Uterus (tissue), 3 donors: ENCODE measurements at regions not wholly inside any gene's neighbourhood (a gene's known extent, or its start where the extent isn't known, plus 50 kb on each side); places are given as distances from the start of the nearest gene placed in this dataset.

Experiments used
- DNase-seq, 2 donors: peaks; one replicate each; pipeline ENCODE4 v3.0.0-alpha.2; 2019 to 2020
- H3K27ac ChIP-seq, 2 donors: fragments of 200-600 bp; sonication (generic); 1 replicate in 1 of 2; 2 replicates in 1 of 2; pipeline ENCODE4 v1.5.1; 2016 to 2018
- H3K27me3 ChIP-seq, 2 donors: fragments of 200-600 bp; sonication (generic); one replicate each; pipeline ENCODE4 v1.5.1; 2018 to 2019; ENCODE audit warnings: control low read depth in 1 of 2
- H3K36me3 ChIP-seq, 2 donors: fragments of 200-600 bp; sonication (generic); one replicate each; pipeline ENCODE4 v1.5.1; 2019; ENCODE audit warnings: control low read depth in 1 of 2
- H3K4me1 ChIP-seq, 2 donors: fragments of 200-600 bp; sonication (generic); one replicate each; pipeline ENCODE4 v1.5.1; 2018 to 2019; ENCODE audit warnings: control low read depth in 1 of 2
- H3K4me3 ChIP-seq, 2 donors: fragments of 200-600 bp; sonication (generic); 1 replicate in 1 of 2; 2 replicates in 1 of 2; pipeline ENCODE4 v1.5.1; 2018 to 2019; ENCODE audit warnings: mild to moderate bottlenecking in 1 of 2
- H3K9me3 ChIP-seq, 2 donors: fragments of 200-600 bp; sonication (generic); one replicate each; pipeline ENCODE4 v1.5.1; 2019; ENCODE audit warnings: control low read depth in 1 of 2
- CTCF ChIP-seq, 4 experiments: fragments of 200-600 bp in 2 of 4; fragments of 450-650 bp in 2 of 4; sonication (generic) in 2 of 4; IDR thresholded peaks; one replicate each; pipeline ENCODE4 v1.5.1; 2016 to 2019; ENCODE audit warnings: antibody characterized with exemption in 4 of 4, mild to moderate bottlenecking in 2 of 4, moderate library complexity in 1 of 4
- POLR2A ChIP-seq, 2 donors: fragments of 450-650 bp; IDR thresholded peaks; one replicate each; pipeline ENCODE4 v1.6.1; 2016; ENCODE audit warnings: antibody characterized with exemption in 2 of 2, mild to moderate bottlenecking in 1 of 2, moderate library complexity in 1 of 2
- intact Hi-C: fragments of 100-400 bp; cut with DNase I; formaldehyde crosslinking; loops from one replicate; pipeline ENCODE4 v1.15.1; 2023; ENCODE audit warnings: low total_unique reads
- donor health status: DM: yes; HTN: yes; CAD: no.

- Histone ChIP-seq H3K4me1 (no peaks in the 10 kb centered on the region), H3K9me3 (no peaks in the 10 kb centered on the region), H3K36me3 (no peaks in the 10 kb centered on the region), H3K27ac (no peak overlapping the region), H3K4me3 (no peak overlapping the region), H3K27me3 (no peaks in the 10 kb centered on the region)
- TF ChIP-seq CTCF (IDR thresholded peaks at IDR 0.05), result no peak
- no peak for TF ChIP-seq POLR2A (IDR thresholded peaks at IDR 0.05)
- no peak for DNase-seq
- intact Hi-C loops, result no loop called here
These were observed 72.3 kb upstream of the LHX1 start for GRCh38 chr17:36864827-36865430.

GRCh38 chr17:36867716-36868341, 69.4 kb upstream of the LHX1 start:
- H3K4me3 ChIP-seq, result no peak overlapping the region
- no peak for DNase-seq
- TF ChIP-seq POLR2A (IDR thresholded peaks at IDR 0.05) (no peak), CTCF (IDR thresholded peaks at IDR 0.05) (no peak)
- no peaks in the 10 kb centered on the region for H3K9me3 ChIP-seq
- H3K36me3 ChIP-seq, result no peaks in the 10 kb centered on the region
- H3K27me3 ChIP-seq, result no peaks in the 10 kb centered on the region
- H3K27ac ChIP-seq, result no peak overlapping the region
- H3K4me1 ChIP-seq, result no peaks in the 10 kb centered on the region
- intact Hi-C loops, result no loop called here

GRCh38 chr17:36868777-36869176, 68.5 kb upstream of the LHX1 start:
- no peak for TF ChIP-seq POLR2A (IDR thresholded peaks at IDR 0.05)
- no peak for TF ChIP-seq CTCF (IDR thresholded peaks at IDR 0.05)
- Histone ChIP-seq H3K27ac (no peak overlapping the region), H3K27me3 (no peaks in the 10 kb centered on the region), H3K4me3 (no peak overlapping the region), H3K9me3 (no peaks in the 10 kb centered on the region), H3K4me1 (no peaks in the 10 kb centered on the region), H3K36me3 (no peaks in the 10 kb centered on the region)
- DNase-seq, result no peak
- intact Hi-C loops, result no loop called here

- intact Hi-C loops, result no loop called here
- no peaks in the 10 kb centered on the region for H3K4me1 ChIP-seq
- DNase-seq, result no peak
- no peaks in the 10 kb centered on the region for H3K27me3 ChIP-seq
- TF ChIP-seq POLR2A (IDR thresholded peaks at IDR 0.05), result no peak
- no peak for TF ChIP-seq CTCF (IDR thresholded peaks at IDR 0.05)
- H3K9me3 ChIP-seq, result no peaks in the 10 kb centered on the region
- no peak overlapping the region for H3K4me3 ChIP-seq
- no peaks in the 10 kb centered on the region for H3K36me3 ChIP-seq
- no peak overlapping the region for H3K27ac ChIP-seq
These were observed 67.8 kb upstream of the LHX1 start for GRCh38 chr17:36869441-36869840.

- Histone ChIP-seq H3K9me3 (no peaks in the 10 kb centered on the region), H3K4me3 (no peak overlapping the region), H3K36me3 (no peaks in the 10 kb centered on the region), H3K27me3 (no peaks in the 10 kb centered on the region), H3K27ac (no peak overlapping the region), H3K4me1 (no peaks in the 10 kb centered on the region)
- intact Hi-C loops, result no loop called here
- TF ChIP-seq POLR2A (IDR thresholded peaks at IDR 0.05), result no peak
- no peak for TF ChIP-seq CTCF (IDR thresholded peaks at IDR 0.05)
- no peak for DNase-seq
These were observed 67.2 kb upstream of the LHX1 start for GRCh38 chr17:36869856-36870719.
